NCI-H748 (cell line): ENCODE measurements at regions not wholly inside any gene's neighbourhood (a gene's known extent, or its start where the extent isn't known, plus 50 kb on each side); places are given as distances from the start of the nearest gene placed in this dataset.
A peak's percentile ranks its signal among the peaks of the same experiment; 100 is the strongest.

Experiments used
- DNase-seq: peaks from one replicate; lab custom pipeline; 2025; ENCODE audit not compliant: unreplicated experiment; lab: John Stamatoyannopoulos, UW

DNA sequence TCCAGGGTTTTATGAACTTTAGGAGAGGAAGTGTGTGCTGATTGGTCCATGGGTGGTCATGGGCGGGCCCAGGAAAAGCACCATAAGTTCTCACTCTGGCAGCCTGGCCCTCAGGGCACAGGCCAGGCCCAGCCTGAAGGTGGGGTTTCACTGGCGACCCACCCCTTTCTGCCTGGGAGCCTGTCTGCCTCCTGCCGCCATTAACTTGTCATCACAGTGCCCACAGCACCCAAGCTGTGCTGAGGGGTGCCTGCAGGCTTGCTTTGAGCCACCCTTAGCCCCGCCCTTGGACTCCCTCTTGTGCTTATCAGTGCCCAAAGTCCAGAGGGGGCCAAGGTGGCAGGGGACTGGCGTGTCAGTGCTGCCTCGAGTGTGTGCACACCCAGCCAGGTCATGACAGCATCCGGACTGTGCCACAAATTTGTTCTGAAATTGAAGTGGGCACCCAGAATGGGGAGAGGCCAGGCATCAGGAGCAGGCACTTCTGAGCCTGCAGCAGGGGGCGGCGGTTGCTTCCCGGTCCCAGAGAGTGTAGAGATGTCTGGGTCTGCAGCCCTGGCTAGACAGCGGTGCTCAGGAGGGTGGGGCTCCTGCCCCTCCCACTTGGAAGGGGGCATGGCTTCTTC, 455.6 kb downstream of the TMA16 start:
- DNase-seq, result no peak

DNA sequence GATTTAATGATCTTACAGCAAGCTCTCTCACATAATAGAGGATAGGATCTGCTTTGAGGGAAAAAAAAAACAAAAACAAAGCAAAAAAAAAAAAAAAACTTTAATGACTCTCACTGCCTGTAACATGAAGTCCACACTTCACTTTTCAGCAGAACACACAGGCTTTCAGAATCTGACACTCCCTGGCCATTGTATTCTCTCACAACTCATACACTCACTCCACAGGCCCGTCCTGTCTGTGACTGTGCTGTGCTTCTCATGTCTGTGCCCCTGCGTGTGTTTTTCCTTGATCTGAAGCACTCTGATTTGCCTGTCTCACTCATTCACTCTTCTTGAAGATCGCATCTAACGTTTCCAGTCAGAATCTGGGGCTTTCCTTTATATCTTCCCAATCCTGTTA, 460.8 kb downstream of the TMA16 start:
- DNase-seq, result no peak

DNA sequence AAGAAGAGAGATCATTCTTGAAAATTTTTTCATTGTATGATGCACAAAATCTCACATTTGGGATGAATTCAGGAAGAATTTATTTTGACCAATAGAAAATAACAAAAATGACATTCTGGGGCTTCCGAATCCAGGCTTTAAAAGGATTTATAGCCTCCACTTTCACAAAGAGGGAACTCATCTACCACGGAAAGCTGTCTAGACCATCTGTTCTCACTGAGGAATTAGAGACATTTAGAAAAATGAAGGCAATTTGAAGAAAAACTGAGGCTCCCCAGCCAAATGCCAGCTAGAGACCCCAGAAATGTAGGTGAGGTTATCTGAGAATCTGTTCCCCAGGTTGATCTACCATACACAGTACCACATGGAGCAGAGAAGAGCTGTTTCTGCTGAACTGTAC, 464.3 kb downstream of the TMA16 start:
- DNase-seq, result no peak

DNA sequence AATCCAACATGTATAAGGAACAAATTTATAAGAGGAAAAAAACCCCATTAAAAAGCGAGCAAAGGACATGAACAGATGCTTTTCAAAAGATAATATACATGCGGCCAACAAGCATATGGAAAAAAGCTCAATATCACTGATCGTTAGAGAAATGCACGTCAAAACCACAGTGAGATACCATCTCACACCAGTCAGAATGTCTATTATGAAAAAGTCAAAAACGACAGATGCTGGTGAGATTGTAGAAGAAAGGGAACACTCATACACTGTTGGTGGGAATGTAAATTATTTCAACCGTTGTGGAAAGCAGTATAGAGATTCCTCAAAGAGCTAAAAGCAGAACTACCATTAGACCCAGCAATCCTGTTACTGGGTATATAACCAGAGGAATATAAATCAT, 465.4 kb downstream of the TMA16 start:
- DNase-seq, result no peak

DNA sequence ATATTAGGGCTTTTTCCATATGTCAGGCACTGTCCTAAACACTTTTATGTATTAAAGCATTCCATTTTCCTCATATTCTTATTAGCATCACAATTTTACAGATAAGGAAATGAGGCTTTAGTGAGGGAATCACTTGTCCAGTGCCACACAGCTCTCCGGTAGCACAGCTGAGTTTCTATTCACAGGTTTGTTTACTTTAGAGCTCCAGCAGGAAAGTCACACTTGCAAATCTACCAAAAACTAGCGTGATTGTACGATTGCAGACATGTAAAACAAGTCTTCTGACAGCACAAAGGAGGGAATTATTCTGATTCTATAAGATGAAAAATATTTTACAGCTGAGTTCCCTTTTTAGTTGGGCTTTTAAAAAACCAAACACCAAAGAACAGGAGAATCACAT, 472.1 kb downstream of the TMA16 start:
- DNase-seq, result peak; percentile 39

DNA sequence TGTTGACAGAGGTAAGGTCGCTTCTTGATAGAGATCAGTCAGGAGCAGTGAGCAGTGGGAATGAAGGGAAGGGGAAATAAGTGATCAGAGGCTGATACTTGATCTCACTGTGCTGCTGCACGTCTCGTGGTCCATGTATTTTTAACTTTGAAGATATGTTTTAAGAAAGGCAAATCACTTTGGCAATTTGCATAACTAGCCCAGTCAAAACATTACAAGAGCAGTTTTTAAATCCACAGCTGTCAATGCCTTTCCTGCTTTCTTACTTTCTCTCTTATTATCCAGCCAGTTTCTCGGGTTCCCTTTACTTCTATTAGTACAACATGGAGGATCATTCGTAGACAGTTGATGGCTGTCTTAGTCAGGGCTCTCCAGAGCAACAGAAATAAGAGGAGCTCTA, 472.8 kb downstream of the TMA16 start:
- DNase-seq, result no peak

DNA sequence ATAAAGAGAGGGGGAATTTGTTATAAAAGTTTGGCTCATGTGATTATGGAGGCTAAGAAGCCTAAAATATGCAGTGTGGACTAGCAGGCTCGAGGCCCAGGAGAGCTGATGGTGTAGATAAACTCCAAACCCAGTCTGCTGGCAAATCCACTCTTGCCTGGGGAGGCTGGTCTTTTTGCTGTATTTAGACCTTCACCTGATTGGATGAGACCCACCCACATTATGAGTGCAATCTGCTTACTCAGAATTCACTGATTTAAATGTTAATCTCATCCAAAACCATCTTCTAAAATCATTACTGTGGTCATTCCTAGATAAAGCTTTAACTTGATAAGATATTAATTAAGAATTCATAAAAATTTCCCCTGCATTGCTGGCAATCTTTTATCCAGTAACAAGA, 473.2 kb downstream of the TMA16 start:
- no peak for DNase-seq

DNA sequence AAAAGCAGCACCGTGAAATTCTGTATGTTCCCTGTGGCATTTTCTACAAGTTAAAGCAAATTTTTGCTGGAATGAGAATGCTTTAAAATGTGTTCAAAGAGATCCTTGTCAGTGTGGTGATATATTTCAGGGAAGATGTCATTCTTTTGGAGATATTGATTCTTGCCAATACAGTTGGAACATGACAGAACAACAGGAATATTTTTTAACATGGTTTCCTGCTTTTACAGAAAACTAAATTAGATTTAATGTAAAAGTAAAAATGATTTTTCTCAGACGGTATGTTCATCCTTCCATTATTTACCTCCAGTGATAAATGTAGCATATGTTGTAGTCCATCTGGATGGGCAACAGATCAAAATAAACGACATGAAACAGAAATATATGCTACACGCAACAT, 474.8 kb downstream of the TMA16 start:
- DNase-seq, result no peak

DNA sequence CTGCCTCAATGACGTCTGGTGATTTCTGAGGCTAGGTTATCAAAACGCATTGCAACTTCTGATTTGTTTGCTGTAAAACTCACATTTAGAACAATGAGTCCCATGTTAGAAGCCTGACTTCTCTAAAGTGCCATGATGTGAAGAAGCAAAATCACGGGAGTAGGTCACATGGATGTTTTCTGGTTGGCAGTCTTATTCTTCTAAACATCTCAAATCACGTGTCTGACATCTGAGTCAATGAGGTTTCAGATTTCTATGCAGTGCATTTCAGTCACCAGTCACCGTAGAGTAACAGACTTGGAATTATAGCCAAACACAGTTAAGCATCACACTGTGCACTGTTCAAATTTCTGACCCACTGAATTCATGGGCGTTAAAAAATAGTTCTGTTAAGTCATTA, 482.1 kb downstream of the TMA16 start:
- no peak for DNase-seq

DNA sequence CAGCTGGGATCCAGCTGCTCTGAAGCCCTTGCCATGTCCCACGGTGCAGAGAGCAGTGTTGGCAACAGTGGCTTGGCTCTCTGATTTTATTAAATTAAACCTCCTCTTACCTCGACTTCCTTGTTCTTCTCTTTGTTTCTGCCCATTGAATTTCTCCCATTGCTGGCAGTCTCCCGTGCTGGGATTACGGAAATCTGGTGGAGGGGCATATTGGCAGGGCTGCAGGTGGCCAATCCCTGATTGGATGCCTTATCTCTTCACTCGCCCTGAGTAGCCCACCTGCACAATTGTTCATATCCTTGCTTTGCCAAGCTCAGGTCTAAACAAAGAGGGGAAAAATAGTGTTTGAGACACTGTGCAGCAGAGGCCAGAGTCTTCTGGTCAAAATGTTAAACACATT, 493.9 kb downstream of the TMA16 start:
- no peak for DNase-seq

DNA sequence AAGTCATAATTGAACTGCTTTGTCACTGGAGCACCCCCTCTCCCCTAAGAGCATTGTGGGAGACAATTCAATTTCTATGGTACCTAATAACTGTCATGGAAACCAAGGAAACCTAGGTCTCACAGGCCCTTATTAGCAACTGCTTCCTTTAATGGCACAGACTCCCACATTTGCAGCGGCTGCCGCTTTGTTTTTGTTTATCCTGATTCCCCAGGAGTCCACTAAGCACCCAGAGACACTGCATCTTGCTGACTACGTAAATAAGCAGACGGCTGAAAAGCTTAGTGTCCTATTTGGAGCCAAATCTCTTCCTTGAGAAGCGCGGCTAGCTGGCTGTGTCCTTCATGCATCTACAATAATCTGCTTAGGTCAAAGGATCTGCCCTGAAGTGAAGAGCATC, 494.4 kb downstream of the TMA16 start:
- peak; percentile 26 for DNase-seq

DNA sequence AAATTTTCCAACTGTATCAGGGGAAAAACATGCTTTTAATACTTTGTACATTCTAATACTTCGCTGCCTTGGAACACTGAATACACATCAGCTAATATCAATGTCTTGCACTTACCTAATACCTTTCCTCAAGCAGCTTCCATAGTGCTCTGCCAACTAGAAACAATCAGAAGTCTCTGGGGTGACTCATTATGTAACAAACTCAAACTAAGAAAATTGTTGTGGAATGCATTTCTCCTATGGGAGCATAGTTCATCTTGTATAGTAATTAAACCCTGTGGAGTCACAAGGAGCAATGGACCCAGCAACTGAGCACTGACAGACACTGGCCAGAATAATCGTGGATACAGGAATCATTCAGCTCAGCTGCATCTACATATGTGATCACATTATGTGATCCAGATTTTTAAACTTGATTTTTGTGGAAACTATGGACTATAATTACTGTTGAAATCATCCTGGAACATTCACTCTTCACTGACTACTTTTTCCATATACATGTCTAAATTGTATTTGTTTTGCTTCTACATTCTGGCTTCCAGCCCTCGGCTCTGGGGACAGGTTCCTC, 496.9 kb downstream of the TMA16 start:
- no peak for DNase-seq

DNA sequence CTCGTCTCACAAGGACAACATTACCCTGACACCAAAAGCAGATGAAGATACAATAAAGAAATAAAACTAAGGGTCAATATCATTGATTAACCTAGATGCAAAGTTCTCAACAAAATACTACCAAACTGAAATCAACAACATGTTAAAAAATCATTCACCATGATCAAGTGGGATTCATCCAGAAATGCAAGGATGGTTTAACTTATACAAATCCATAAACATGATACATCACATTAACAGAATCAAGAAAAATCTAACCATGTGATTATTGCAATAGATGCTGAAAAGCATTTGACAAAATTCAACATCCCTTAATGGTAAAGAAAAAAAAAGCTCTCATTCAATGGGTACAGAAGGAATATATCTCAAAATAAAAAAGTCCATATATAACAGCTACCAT, 514.9 kb downstream of the TMA16 start:
- DNase-seq, result no peak

DNA sequence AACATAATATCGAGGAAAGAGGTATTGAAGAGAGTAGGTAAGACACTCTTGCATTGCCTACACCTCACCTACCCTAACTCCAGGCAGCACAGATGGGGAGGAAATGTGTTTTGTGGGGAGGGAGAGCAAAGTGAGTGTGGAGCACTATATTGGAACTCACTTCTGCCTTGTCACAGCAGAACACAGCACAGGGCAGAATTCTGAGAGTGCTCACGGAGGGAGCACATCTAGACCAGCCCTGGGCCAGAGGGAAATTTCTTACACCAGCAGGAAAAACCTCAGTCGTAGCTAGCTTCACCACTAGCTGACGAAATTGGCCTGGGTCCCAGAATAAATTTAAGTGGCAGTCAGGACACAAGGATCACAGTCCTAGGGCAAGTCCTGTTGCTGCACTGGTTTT, 517.3 kb downstream of the TMA16 start:
- DNase-seq, result no peak

DNA sequence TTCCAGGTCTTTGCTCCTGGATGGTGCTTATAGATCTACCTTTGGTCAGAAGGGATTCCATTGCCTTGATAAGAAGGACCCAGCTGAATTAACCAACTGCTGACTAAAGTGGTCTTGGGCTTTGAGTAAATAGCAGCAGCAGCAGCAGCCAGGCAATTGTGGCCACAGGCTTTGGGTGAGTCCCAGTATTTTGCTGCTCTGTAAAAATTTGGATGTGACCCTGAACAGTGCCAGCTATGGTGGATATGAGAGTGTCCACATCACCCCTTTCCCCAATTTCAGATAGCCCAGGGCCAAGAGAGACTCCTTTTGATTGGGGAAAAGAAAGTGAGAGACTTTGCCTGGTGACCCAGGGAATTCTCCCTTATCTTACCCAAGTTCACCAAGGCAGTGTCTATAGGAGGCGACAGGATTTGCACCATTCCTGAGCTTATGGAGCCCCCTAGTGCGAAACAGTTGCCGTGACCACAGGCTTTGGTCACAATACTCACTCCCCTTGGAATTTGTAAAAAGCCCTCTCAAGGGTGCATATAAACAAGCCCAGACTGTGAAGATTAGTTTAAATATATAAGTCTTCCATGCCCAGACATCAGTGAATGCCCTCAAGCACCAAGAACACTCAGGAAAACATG, 518.0 kb downstream of the TMA16 start:
- DNase-seq, result peak; percentile 40

DNA sequence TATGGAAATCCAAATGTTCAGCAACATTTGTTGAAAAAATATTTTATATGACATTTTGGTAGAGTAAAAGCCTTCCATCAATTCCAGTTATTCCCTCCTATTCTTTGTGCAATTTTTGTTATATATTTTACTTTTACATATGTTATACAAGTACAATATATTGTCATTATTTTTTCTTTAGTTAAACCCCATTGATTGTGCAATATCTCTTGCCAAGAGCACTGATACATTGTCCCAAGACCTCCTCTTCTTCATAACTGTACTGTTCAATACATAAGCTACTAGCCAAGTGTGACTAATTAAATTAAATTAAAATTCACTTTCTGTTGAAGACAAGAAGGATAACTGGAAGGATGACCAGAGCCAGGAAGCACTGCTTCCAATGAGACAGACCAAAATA, 527.5 kb downstream of the TMA16 start:
- no peak for DNase-seq

DNA sequence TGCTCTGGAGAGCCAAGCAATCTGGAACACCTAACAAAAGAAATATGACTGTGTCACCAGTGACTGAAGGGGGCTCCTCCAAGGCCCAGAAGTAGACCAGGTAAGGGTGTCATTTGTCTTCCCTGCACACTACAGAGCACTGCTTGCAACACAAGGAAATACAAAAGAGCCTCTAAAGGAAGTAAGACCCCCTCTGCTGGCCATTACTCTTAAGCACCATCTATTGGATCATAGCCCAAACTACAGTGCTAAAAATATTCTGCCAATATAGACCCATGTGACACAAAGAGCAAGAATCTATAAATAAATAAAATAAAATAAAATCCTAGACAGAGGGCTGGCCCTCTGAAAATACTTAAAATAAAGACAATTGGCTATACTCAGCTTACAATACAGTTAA, 528.7 kb downstream of the TMA16 start:
- no peak for DNase-seq

DNA sequence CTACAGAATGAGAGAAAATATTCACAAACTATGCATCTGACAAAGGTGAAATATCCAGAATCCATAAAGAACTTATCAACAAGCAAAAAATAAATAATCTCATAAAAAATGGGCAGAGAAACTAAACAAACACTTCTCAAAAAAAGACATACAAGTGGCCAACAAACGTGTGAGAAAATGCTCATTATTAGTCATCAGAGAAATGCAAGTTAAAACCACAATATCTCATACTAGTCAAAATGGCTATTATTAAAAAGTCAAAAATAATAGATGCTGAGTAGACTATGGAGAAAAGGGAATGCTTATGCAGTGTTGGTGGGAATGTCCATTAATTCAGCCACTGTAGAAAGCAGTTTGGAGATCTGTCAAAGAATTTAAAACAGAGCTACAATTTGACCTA, 533.3 kb downstream of the TMA16 start:
- no peak for DNase-seq

DNA sequence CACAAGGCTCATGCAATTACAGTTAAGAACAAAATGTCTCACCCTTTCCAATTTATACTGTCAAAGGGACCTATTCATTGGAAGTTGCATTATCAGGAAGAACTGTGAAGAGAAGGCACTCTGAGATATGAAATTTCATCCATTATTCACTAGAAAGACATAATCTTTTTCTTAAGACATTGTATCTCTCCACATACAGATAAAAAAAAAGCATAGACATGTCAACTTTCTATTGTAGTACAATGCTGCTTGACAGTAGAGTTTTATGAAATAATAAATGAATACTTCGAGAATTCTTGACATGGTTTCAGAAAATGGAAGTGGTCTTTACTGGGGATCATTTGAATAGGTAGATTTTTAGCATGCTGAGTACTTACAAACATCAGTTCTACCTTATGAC, 545.0 kb downstream of the TMA16 start:
- DNase-seq, result no peak

DNA sequence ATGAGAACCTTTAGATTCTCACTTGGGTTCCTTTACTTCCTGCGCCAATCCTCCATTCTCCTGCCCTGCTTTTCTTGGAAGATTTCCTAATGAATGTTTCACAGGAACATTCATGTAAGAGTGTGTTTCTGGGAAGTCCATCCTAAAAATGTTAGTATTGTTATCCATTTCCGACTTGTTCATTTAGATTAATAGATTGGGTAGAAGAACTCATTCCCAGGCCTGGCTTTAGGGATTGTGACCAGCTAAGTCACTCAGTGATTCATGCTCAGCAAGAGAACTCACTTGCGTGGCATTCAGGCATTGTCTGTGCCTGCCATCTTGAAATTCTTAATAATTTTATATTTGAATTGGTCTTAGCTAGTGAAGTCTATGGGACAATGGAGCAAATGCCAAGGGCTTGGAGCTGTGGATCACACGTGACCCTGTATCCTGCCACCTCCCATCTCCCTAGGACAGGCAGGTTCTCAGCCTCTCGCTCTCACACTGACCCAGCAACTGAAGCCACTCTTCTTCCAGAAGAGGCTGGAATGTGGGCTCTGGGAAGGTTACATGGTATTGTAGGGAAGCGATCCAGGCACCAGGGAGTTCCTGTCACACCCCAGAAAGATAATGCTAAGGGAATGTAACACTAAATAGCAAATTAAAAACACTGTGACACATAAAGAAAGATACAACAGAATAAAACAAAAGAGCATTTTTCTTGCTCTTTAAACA, 562.1 kb downstream of the TMA16 start:
- DNase-seq, result no peak

DNA sequence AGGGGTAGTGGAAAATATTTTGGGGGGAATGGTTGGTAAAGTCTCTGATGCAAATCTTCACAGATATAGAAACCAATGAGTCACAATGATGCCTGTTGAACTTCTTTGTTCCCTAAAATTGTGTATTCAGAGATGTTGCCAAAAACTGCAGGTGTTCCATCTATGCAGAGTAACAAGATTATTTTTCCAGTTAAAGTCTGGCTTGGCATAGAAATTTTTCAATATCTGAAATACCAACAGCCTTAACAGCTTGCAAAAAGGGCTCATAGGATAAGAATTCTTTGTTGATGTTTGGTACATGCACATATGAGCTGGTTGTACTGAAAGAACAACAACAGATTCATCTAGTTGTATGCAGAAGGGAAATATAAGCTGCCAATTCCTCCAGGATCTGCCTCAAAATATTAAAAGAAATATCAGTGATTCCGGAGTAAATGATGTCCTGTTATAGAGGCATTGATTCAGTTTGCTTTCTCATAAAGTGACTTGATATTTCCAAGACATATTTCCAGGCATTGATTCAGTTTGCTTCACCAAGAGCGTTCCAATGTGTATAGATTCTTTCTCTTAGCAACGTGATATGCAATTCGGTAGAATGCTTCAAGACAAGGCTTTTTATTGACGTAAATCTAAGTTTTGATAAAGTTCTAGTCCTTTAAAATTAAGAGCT, 564.4 kb downstream of the TMA16 start:
- DNase-seq, result no peak

DNA sequence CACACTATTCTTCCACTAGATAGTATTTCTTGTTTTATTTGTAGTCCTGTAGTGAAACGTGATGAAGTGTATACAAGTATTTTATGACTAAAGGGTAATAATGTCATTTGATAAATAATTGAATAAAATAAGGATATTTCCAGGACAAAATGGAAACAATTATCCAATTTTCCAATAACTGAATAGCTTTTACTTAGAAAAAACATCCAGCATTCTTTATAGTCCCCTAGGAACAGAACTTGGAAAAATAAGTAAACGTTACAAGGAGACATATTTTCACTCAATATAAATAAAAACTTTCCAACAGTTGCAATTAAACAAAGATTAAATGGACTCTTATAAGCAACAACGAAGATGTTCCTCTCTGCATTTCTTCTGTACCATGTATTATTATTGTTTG, 566.0 kb downstream of the TMA16 start:
- DNase-seq, result no peak
